Cerebellar cortex (tissue), 1 donor: ENCODE measurements at regions not wholly inside any gene's neighbourhood (a gene's known extent, or its start where the extent isn't known, plus 50 kb on each side); places are given as distances from the start of the nearest gene placed in this dataset.

Source experiments
- DNase-seq: peaks from one replicate; pipeline ENCODE4 v3.0.0-alpha.2; 2015; ENCODE audit warnings: low spot score

DNA sequence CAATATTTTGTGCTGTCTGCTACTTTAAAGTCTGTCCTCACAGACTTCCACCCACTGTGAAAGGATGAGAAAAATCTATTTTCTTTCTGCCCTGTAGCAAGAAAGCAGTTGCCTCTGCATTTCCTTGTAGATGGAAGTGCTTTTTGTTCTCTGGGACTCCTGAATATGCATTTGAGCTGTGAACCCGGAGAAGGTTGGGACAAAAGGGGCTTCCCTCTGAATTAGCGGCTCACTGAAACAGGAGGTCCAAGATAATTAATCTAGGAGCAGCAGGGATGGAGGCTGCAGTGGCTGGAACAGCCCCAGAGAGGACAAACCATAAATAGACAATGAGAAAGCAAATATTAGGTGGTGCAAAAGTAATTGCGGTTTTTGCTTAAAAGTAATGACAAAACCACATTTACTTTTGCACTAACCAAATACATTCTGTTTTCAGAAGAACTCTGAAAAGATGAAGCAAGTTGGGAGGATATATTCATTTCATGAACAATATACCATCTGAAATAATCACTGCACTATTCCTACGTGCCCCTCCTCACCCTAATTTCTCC lies 143.4 kb upstream of the KBTBD8 start:
- no peak for DNase-seq

DNA sequence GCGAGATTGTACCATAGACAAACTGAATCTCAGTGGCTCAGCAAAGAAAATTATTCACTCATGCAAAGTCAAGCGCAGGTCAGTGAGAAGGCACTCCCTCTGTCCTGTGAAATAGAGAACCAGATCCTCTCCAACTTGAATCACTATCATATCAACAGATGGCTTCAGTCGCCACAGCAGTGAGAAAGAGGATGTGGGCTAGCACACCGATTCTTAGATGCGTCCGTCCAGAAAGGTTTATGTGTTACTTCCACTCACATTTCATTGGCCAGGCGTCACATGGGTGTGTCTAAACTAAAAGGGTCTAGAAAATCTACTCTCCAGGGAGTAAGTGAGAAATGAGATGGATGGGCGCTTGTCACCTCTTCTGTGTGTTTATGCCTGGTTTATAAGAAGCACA lies 141.6 kb upstream of the KBTBD8 start:
- no peak for DNase-seq

DNA sequence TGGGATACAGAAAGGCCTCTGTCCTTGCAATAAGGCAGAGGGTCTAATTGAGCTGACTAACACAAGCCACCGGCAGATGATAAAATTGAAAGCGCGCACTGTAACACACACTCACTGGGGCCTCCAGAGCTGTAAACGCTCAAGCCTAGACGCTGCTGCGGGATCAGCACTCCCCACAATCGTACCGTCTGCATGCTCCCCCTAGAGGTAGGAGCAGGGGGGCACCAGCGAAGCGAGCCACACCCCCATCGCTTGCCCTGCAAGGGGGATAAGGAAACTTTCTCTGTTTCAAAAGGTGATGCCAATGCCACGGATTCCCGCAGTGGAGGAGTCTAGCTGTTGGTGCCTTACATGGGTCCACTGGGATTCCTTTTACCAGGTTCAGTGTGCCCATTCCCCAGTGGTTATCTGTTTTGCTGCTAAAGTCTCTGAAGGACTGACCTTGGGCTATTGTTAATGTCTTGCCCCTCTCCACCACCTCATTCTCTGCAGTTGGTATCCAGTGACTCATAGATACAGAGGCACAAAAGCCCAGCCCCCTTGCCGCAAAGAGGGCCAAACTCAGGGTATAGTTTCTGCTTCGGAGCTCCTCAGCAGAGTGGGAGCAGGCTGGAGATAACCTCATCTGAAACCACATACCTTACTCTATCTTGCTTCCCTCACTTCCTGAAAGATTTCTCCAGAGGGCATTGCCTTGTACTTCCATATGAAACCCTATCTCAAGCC lies 139.3 kb upstream of the KBTBD8 start:
- no peak for DNase-seq

DNA sequence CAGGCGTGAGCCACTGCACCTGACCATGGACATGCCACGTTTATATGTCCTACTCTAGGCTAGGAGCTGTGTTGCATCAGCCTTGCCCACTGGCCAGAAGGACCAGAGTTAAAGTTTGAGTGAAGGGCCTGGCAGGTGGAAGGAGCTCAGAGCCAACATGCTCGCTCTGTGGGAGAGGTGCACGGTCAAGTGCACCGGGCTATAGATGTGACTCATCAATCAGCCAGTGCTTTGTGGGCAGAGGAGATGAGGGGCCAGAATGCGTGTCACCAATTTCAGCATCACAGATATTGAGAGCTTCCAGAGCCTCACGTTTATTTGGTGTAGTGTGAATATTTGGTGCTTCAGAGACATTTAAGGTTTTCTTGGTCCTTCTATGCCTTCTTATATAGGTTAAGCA lies 137.3 kb upstream of the KBTBD8 start:
- DNase-seq: no peak

DNA sequence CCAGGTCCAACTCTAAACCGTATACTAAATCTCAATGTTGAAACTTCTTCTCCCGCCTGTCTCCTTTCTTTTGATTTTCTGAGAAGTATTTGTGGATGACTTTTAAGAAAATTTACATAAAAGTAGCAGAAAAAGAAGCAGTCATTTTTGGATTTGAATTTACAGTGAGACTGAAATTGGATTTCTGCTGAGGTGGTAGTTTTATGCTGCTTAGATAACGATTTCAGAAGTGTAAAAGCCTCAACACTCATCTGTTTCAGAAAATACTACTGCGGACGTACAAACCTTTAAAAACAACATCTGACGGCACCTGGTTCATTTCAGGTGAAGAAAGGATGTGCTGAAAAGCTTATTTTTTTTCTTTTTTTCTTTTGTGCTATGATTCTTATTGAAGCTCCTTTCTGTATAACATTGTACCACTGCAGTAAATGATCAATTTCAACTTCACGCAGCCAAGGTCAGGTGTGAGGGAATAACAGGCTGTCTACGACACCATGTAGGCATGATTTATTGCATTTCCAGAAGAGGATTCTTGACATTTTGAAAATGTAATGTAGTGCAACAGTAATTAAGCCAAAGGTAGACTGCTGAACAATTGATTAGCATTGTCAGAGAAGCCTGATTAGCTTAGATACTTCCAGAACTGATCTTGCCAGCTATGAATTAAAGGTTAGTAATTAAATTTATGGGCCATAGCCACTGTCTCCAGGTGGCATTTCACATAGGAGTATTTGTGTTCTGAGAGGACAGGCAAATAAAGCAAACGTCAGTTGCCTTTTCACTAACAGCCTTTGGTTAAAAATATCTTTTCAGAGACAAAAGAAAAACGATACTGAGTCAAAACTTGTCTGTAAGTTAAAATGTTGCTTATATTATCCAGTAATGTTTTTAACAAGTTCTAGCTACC lies 134.6 kb upstream of the KBTBD8 start:
- DNase-seq: no peak

DNA sequence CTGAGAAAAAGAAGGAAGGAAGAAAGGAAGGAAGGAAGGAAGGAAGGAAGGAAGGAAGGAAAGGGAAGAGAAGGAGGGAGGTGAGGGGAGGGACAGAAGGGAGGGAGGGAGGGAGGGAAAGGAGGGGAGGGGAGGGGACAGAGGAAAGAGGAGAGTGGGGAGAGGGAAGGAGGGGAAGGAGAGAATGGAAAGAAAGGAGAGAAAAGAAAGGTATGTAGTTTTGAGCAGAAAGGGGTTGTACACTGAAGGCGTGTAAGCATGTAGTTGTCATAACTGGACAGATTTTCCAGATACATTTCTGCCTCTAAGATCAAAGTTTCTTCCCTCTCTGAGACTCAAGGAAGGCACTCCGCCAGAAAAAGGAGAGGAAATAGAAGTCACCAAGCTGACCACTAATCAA lies 113.4 kb upstream of the KBTBD8 start:
- DNase-seq: no peak

DNA sequence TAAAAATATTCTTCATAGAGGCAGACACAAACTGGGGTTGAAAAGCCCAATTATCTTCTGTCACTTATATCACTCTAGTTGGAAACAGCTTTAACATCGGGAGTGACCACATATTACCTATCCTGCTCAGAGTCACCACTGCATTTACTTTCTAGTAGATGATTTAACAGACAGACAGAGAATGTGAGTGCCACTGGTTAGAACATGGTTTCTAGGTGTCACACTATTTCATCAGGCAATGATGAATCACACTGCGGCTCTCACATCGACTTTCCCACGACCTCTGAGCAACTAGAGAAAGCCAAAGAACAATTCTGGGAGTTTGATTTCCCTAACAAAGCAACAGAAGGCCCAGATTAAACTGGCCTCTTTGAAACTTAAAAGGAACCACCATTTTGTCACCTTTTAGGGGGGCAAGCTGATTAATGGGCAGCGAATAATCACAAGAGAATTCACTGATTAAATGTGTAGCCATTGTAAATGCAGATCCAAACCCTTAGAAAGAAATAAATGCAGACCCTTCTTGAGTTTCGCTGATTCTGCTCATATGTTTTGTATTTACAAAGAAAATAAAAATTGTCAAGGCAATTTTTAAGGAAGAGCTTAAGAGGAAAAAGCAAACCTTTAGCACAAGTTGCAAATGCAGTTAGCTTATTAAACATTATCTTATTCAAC lies 112.6 kb upstream of the KBTBD8 start:
- DNase-seq: no peak

DNA sequence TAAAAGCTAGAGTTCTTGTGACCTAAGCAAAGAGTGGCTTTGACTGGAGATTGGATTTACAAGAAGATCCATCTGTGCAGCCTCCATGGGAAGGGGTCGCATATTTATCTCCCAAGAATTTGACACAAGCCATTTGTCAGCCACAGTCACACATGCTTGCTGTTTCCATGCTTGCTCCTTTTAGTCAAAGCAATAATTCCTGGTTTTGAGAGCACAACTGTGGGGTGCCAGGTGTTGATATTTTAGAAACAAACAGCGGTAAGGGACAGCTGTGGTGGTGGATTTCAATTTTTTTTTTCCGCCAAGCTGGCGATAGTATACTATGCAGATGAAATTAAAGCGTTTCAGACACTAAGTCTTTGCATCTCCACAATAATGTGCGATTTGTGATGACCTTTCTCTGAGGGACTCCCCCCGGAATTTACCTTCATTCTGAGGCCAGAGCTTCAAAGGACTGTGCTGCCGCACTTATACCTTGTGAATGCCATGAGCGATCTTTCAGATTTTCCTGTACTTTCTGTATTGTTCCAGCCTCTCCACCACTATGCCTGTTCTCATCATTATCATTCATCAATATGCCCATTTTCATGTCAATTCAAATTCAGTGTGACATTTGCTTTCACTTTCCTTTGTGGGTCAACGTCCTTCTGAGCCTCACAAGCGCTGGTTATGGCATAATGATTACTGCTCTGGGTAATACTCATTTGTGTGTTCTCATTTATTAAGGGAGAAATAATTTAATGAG lies 108.2 kb upstream of the KBTBD8 start:
- DNase-seq: no peak

DNA sequence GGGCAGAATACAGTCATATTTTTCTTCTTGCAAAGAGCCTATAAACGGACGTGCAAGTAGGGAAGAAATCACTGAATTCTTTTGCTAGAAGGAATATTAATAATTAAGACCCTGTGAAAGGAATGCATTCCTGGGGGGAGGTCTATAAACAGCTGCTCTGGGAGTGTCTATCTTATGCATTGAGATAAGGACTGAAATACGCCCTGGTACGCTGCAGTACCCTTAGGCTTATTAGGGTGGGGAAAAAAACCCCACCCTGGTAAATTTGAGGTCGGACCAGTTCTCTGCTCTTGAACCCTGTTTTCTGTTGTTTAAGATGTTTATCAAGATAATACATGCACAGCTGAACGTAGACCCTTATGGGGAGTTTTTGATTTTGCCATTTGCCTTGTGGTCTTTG lies 100.0 kb upstream of the KBTBD8 start:
- no peak for DNase-seq

DNA sequence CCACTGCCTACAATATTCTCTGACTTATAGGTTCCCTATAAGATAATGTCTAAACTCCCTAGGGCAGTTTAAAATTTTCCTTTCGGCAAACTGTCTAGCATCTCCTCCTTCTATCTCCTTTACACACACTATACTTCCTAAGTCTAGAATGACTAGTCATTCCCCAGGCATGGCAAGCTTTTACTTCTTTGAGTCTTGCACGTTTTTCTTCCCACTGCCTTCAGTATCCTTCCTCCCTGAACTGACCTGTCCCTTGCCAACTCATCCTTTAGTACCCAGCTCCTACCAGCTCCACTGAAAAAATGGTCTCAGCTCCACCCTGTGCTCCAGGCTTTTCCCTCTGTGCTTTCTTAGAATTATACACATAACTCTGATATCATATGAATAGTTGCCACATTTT lies 93.8 kb upstream of the KBTBD8 start:
- no peak for DNase-seq

DNA sequence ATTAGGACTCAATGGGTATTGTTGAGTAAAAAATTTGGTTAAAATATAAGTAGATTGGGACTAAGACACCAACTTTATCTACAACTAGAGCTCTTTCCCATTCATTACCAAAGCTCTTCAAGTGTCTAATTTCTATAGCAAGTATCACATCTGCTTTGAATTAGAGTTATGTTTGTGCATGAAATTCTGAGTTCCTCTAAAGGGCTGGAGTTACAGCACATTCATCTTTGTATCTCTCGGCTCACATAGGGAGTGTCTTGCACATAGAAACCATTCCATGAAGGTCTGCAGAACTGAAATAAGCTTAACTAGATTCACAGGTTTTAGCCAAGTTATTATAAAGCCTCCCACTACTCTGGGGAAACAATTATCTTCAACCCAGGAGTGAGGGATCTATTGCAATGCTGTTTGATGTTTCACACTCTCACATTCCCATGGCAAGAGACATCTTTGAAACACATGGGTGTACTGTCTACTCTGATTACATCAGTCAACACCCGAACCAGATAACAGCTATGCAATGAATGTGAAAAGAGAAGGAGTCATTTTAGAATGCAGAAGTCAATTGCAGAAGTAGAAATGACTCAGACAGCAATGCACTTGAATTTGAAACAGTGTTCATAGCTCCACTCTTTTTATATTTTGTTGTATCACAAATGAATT lies 93.1 kb upstream of the KBTBD8 start:
- DNase-seq: no peak

DNA sequence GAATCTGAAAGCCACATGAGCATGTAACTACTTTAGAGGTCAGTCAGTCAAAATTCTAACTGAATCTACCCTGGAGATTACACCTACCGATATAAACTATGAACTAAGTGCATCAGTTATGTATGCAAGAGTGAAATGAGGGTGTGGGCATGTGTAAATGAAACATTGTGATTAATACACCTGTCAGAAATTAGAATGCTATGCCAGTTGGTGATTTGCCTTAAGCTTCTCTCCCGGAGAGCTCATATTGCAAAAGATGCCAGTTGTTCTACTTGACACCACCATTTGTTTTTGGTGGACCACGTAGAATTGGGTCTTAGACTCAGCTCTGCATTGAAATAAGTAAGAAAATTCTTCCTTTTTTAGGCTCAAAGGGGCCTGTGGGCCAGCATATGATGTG lies 91.0 kb upstream of the KBTBD8 start:
- DNase-seq: no peak

DNA sequence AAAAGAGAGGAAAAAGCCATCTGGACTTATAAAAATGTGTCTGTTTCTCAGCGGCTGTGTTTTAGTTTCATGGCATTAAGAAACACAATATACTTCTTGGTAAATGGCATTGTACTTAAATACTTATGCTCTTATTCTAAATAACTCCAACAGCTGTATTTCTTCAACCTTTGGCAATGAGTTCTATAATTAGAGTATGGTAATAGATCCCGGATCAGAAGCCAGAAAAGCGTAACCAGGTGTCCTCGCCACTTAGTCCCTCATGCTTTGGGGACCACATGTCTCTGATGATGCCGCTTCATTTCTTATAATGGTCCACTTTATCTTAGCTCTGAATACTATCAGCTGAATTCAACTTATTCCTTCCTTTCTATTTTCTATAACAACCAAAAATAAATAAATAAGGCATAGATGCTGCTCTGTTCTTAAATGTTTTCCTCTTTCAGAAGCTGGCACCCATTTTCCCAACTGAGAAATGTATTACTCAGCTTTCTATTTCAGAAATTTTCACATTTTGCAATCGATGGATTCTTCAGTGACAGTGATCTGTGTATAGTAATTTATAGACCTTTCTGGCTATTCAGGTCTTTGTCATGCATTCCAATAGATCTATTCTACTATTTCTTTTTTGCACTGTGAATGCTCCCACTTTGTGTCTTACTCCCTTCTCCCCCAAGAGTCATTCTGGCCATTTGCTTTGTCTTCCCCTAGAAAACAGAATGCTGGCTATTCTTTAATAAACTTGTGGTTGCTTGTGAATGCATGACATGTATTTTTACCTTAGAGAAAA lies 87.6 kb upstream of the KBTBD8 start:
- DNase-seq: no peak

DNA sequence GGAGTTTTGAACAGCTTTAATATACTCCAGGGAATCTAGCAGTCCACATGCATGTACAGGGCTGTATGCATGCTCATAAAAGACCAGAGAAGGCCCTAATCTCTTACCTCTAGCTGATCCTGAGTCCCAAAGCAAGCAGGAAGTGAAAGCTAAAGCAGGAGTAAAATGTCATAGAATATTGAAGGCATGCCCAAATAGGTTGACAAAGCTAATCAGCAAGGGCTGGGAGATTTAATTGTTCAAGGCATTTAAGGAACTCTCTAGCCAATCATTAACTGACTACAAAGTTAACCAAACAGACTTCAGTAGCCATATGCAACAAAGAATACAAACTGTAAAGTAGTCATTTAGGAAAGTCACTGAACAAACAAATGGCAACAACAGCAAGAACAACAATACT lies 85.8 kb upstream of the KBTBD8 start:
- DNase-seq: no peak

DNA sequence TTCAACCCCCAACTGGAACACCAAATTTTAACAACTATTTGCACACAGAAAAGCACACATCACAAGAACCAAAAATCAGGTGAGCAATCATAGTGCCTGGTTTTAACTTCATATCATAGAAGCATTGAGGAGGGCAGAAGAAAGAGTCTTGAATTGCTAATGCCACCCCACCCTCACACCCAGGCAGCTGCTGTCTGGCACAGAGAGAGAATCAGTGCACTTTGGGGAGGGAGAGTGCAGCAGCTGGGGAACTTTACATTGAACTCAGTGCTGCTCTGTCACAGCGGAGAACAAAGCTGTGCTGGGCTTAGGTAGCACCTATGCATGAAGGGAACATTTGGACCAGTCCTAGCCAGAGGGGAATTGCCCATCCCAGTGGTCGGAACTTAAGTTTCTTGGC lies 76.0 kb upstream of the KBTBD8 start:
- no peak for DNase-seq

DNA sequence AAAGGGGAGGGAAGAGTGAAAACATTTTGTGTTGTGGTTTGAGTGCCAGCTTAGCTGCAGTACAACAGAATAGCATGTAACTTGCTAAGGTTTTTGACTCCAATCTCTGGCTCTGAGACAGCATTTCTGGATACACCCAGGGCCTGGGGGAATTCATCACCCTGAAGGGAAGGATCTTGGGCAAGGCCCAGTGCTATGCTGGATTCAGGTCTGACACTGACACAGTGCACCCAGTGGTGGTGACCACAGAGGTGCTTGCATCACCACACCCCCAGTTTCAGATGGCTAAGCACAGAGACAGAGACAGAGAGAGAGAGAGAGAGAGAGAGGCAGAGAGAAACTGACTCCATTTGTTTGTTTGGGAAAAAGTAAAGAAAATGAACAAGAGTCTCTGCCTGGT lies 74.1 kb upstream of the KBTBD8 start:
- DNase-seq: no peak

DNA sequence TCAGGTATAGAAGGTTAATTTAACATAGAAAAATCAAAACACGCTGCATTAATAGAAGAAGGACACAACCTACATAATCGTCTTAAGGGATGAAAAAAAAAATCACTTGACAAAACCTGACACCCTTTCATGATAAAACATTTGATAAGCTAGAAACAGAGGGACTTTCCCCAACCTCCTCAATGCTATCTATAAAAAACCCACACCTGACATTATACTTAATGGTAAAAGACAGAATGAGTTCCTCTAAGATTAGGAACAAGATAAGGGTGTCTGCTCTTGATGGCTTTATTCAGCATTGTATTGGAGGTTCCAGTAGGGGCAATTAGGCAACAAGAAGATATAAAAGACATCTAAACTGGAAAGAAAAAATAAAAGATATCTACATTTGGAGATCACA lies 69.9 kb upstream of the KBTBD8 start:
- DNase-seq: no peak

DNA sequence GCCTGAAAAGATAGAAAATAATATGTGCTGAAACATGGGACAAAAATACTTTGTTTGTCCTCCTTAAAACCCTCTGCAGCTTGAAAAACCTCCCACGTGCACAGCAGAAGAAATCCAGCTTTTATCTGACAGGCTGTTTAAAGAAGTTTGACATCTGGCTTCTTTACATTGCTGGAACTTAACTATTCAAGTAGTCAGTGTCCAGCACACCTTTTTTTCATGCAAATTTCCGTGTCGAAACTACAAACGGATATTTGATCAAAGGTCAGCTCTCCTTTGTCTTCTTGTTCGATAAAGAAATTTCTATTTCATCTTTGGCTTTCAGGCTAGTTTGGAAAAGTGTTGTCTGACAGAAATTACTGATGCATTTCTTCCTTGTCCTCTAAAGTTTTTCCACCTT lies 66.8 kb upstream of the KBTBD8 start:
- DNase-seq: no peak

DNA sequence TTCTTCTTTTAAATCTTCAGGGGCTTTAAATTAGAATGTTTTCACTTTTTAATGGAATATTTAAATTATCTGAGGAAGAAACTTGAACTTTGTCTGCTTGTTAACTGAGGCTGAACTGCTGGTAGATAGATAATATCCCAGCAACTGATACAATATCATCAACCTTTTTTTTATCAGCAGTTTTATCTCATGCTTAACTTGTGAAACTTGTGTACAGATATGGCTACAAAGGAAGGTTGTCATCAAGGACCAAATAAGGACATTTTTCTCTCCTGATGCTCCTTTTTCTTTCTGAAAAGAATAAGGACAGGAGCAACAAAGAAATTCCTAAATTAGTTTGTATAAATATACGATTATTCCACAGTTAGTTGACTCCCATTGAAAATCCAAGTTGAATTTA lies 66.4 kb upstream of the KBTBD8 start:
- DNase-seq: no peak

DNA sequence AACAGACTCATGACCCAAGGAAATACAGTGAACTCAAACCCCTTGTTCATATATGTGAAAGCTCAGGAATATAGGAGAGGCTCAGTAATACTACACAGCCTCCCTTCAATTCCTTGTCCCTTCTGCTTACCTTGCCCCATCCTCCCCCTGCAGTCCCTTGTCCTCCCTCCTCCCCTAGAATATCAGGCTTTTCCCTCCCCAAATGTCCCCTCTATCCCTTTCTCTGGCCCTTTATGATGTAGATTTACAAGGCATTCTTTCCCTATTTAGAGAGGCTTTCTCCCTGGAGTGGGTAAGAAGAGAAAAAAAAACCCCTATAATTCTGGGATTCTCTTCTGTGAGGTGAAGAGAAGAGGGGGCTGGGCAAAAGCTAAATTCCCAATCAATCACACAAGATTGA lies 64.9 kb upstream of the KBTBD8 start:
- no peak for DNase-seq

DNA sequence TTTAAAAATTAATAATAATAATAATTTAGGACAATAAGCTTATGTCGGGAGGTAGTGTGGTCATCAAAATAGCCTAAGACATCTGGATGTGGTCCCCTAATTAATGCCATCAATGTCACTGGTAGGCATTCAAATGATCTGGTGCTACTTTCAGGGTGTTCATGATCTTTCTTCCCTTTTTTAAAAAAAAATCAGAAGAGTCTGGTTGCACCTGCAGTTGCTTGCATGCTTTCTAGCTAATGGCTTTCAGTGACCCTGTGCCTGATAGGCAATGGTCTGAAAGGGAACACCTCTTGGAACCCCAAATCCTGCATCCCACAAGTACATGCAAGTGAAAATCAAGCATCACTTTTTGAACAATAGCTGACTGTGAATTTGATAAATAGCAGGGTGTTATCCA lies 64.1 kb upstream of the KBTBD8 start:
- no peak for DNase-seq
